ENCODE measurements at regions not wholly inside any gene's neighbourhood (a gene's known extent, or its start where the extent isn't known, plus 50 kb on each side); places are given as distances from the start of the nearest gene placed in this dataset.

GRCh38 chr12:18946106-18946505 lies 183.4 kb upstream of the PLEKHA5 start:
- TF ChIP-seq EZH2 (IDR thresholded peaks at IDR 0.05; ENCODE audit: borderline replicate concordance, insufficient read depth, low read depth, low read length, poor library complexity, severe bottlenecking) (no peak), CTCF (IDR thresholded peaks at IDR 0.05) (no peak)

Measured in B cell (primary cell).